PC-9 (cell line): ENCODE measurements at regions not wholly inside any gene's neighbourhood (a gene's known extent, or its start where the extent isn't known, plus 50 kb on each side); places are given as distances from the start of the nearest gene placed in this dataset.

ENCODE experiments used
- BruUV-seq: library from RNA; stranded (reverse); fragments of 400-500 nt; replicated peaks from 2 replicates; lab custom pipeline; 2021; lab: Mats Ljungman, UMichigan
- CTCF ChIA-PET: fragments of 300-600 bp; sonication (Branson Sonifier 250); formaldehyde crosslinking; loops from one replicate; lab custom pipeline; 2022; ENCODE audit warnings: antibody characterized with exemption; lab: Charles Lee
- POLR2A ChIA-PET: fragments of 300-600 bp; sonication (Branson Sonifier 250); formaldehyde crosslinking; loops from one replicate; lab custom pipeline; 2022; ENCODE audit warnings: antibody characterized with exemption; ENCODE audit not compliant: unreplicated experiment; lab: Charles Lee
- DNase-seq, 2 experiments: peaks; one replicate each; pipeline versions ENCODE4 v3.0.0 to v3.0.0-alpha.2; 2015 to 2022; ENCODE audit warnings: mixed read lengths in 1 of 2
- H2AFZ ChIP-seq: fragments of 200-600 bp; sonication (generic); 2 replicates; pipeline ENCODE4 v1.8.1; 2017; ENCODE audit warnings: antibody characterized with exemption
- H3F3A ChIP-seq: fragments of 200-600 bp; sonication (generic); 2 replicates; pipeline ENCODE4 v1.8.1; 2017; ENCODE audit warnings: antibody characterized with exemption, mild to moderate bottlenecking, low read depth; ENCODE audit not compliant: insufficient read depth
- H3K27ac ChIP-seq: fragments of 200-600 bp; sonication (generic); 2 replicates; pipeline ENCODE4 v1.6.1; 2016; ENCODE audit warnings: mixed run types
- H3K27me3 ChIP-seq: fragments of 200-600 bp; sonication (generic); 2 replicates; pipeline ENCODE4 v1.6.1; 2016; ENCODE audit warnings: low read depth, mixed run types; ENCODE audit not compliant: insufficient read depth
- H3K36me3 ChIP-seq: fragments of 200-600 bp; sonication (generic); 2 replicates; pipeline ENCODE4 v1.6.1; 2016; ENCODE audit warnings: low read depth, mixed run types
- H3K4me1 ChIP-seq: fragments of 200-600 bp; sonication (generic); replicated peaks from 2 replicates; pipeline ENCODE4 v1.6.1; 2016; ENCODE audit warnings: mixed run types; ENCODE audit not compliant: insufficient read depth
- H3K4me2 ChIP-seq: fragments of 200-600 bp; sonication (generic); 2 replicates; pipeline ENCODE4 v1.6.1; 2017; ENCODE audit warnings: mixed run types
- H3K4me3 ChIP-seq: fragments of 200-600 bp; sonication (generic); 2 replicates; pipeline ENCODE4 v1.6.1; 2016; ENCODE audit warnings: mixed run types
- H3K79me2 ChIP-seq: fragments of 200-600 bp; sonication (generic); 2 replicates; pipeline ENCODE4 v1.6.1; 2017; ENCODE audit warnings: low read depth, mixed run types
- H3K9me2 ChIP-seq: fragments of 200-600 bp; sonication (generic); 2 replicates; pipeline ENCODE4 v1.8.1; 2017; ENCODE audit warnings: mild to moderate bottlenecking; ENCODE audit not compliant: insufficient read depth
- H3K9me3 ChIP-seq: fragments of 200-600 bp; sonication (generic); 2 replicates; pipeline ENCODE4 v1.8.1; 2016; ENCODE audit warnings: low read depth; ENCODE audit not compliant: insufficient read depth
- H4K20me1 ChIP-seq: fragments of 200-600 bp; sonication (generic); 2 replicates; pipeline ENCODE4 v1.8.1; 2017; ENCODE audit not compliant: insufficient read depth
- EZH2 ChIP-seq: fragments of 200-600 bp; sonication (generic); IDR thresholded peaks from 2 replicates; pipeline ENCODE4 v1.8.0; 2017; ENCODE audit warnings: antibody characterized with exemption, low read depth
- intact Hi-C: fragments of 100-400 bp; cut with micrococcal nuclease; formaldehyde crosslinking; loops from one replicate; pipeline ENCODE4 v1.10.0; 2022; ENCODE audit not compliant: unreplicated experiment
- TF ChIP-seq, protein P1 (sequence below): fragments of 200-600 bp; sonication (generic); conservative IDR thresholded peaks from 2 replicates; pipeline ENCODE4 v1.6.1; 2017; ENCODE audit warnings: mixed run types, antibody characterized with exemption, mild to moderate bottlenecking, moderate library complexity

DNA sequence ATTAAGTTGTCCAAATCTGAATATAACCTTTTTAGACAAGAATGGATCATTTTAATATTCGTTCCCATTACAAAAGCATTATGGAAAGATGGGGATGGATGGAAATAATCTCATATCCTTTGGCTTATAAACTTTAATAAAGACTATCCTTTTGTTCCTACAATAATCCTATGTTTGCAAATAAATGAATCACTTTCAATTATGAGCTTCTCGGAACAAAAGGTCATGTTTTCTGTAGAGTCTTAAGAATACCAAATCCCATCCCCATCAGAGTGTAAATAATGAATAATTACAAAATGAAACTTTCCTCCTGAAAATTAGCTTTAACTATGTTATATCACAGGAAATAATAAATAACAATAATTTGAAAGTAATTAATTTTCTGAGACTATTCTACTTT, 329.7 kb downstream of the NR2F1-AS1 start:
- TF ChIP-seq, protein P1, sequence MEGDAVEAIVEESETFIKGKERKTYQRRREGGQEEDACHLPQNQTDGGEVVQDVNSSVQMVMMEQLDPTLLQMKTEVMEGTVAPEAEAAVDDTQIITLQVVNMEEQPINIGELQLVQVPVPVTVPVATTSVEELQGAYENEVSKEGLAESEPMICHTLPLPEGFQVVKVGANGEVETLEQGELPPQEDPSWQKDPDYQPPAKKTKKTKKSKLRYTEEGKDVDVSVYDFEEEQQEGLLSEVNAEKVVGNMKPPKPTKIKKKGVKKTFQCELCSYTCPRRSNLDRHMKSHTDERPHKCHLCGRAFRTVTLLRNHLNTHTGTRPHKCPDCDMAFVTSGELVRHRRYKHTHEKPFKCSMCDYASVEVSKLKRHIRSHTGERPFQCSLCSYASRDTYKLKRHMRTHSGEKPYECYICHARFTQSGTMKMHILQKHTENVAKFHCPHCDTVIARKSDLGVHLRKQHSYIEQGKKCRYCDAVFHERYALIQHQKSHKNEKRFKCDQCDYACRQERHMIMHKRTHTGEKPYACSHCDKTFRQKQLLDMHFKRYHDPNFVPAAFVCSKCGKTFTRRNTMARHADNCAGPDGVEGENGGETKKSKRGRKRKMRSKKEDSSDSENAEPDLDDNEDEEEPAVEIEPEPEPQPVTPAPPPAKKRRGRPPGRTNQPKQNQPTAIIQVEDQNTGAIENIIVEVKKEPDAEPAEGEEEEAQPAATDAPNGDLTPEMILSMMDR = no peak
- TF ChIP-seq EZH2 = no peak
- intact Hi-C loops = no loop called here
- no TSS peak for BruUV-seq

DNA sequence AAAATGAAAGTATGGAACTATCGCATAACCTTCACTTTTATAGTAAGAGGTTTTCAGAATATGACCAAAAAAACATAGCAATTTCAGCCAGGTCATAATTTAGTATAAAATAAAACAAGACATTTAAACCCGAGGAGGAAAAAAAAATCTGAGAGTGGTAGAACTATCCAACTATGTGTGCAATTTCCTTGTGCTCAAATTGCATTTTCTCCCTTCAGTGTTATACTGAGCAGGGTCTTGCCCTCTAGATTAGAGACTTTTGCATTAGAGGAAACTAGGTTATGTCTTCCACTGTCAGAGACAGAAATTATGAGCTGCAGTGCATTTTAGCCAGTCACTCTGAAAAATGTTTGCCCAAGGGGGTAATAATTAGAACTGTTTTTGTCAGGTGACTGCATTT, 330.6 kb downstream of the NR2F1-AS1 start:
- intact Hi-C loops = no loop called here
- H3K9me2 ChIP-seq = no peaks in the 10 kb centered on the region
- no peaks in the 10 kb centered on the region for H3K36me3 ChIP-seq
- H3F3A ChIP-seq = no peaks in the 10 kb centered on the region; the same call in 1 of the 2 replicates
- peak in 1 of 2 experiments; percentile 38 for DNase-seq
- H2AFZ ChIP-seq = peak overlapping the region; percentile 63; the same call in 1 of the 2 replicates
- ChIA-PET CTCF (interaction anchor here (0.6 kb wide), 1 partner anchor 1443 kb away, joined by 3 read pairs; no protein-coding TSS in a partner anchor), POLR2A (interaction anchor here (0.8 kb wide), 1 partner anchor 61 kb away, joined by 3 read pairs; no protein-coding TSS in a partner anchor)
- H3K79me2 ChIP-seq = no peaks in the 10 kb centered on the region
- H3K4me3 ChIP-seq = peak overlapping the region; percentile 47; the same call in 1 of the 2 replicates
- peak overlapping the region; percentile 79 for H3K27ac ChIP-seq
- TF ChIP-seq, protein P1 = no peak
- TF ChIP-seq EZH2 = no peak
- H4K20me1 ChIP-seq = no peaks in the 10 kb centered on the region
- H3K4me2 ChIP-seq = peak overlapping the region; percentile 71
- BruUV-seq = no TSS peak
- H3K9me3 ChIP-seq = peaks cover 4% of the 10 kb centered on the region; the same call in 1 of the 2 replicates
- H3K27me3 ChIP-seq = no peaks in the 10 kb centered on the region
- H3K4me1 ChIP-seq = peaks cover 25% of the 10 kb centered on the region

More for the DNA sequence above, 329.7 kb downstream of the NR2F1-AS1 start:
- Histone ChIP-seq H4K20me1 (no peaks in the 10 kb centered on the region), H3K9me3 (peaks cover 4% of the 10 kb centered on the region; the same call in 1 of the 2 replicates), H3K79me2 (no peaks in the 10 kb centered on the region), H3K4me2 (no peak overlapping the region), H3K36me3 (no peaks in the 10 kb centered on the region), H3K4me1 (peaks cover 25% of the 10 kb centered on the region), H3K9me2 (no peaks in the 10 kb centered on the region), H3K27me3 (no peaks in the 10 kb centered on the region), H3K27ac (no peak overlapping the region), H3K4me3 (no peak overlapping the region), H3F3A (no peaks in the 10 kb centered on the region; the same call in 1 of the 2 replicates), H2AFZ (no peak overlapping the region)
- DNase-seq = no peak
- ChIA-PET CTCF (no interaction called here), POLR2A (no interaction called here)

DNA sequence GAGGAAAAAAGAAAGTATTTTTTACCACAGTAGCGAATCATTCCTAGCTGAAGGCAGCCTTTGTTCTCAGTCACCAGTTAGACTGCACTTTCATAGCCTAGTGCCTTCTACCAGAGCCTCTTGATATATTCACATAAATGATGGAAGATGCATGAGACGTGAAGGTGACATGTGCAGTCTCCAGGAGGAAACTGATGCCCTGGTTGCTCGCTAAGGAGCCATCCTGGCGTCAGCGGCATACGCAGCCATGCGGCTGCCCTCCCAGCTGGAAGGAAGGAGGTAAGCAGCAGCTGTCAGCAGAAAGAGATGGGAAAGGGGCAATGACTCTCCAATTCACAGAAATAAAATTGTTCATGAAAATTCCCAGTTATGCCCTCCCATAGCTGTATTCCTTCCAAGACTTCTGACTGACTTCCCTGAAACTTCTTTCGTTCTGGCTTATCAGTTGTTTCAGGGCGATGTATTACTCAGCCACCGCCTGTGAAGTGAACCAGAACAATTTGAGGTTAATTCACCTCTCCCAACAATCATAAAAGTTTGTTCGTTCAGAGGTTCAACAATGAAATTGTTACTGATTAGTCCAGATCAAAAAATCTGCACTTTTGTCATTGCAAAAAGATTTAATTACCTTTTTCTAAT, 331.2 kb downstream of the NR2F1-AS1 start:
- H3K27ac ChIP-seq = peak overlapping the region; percentile 79
- H3K9me2 ChIP-seq = no peaks in the 10 kb centered on the region
- no TSS peak for BruUV-seq
- no peaks in the 10 kb centered on the region for H3K27me3 ChIP-seq
- TF ChIP-seq, protein P1 = no peak
- no peak for TF ChIP-seq EZH2
- H3K4me1 ChIP-seq = peaks cover 25% of the 10 kb centered on the region
- H3K4me2 ChIP-seq = peak overlapping the region; percentile 71
- H3K79me2 ChIP-seq = no peaks in the 10 kb centered on the region
- peak overlapping the region; percentile 63 for H2AFZ ChIP-seq
- H3K9me3 ChIP-seq = peaks cover 4% of the 10 kb centered on the region; the same call in 1 of the 2 replicates
- POLR2A ChIA-PET = interaction anchor here (0.6 to 0.8 kb wide), 3 partner anchors 26 to 474 kb away, joined by 3 to 6 read pairs (median 4); no protein-coding TSS in a partner anchor
- DNase-seq = peak; percentile 17 to 77
- H3F3A ChIP-seq = no peaks in the 10 kb centered on the region; the same call in 1 of the 2 replicates
- H3K36me3 ChIP-seq = no peaks in the 10 kb centered on the region
- CTCF ChIA-PET = no interaction called here
- peak overlapping the region; percentile 47; the same call in 1 of the 2 replicates for H3K4me3 ChIP-seq
- no peaks in the 10 kb centered on the region for H4K20me1 ChIP-seq
- intact Hi-C loops = no loop called here
